ENCODE measurements at regions not wholly inside any gene's neighbourhood (a gene's known extent, or its start where the extent isn't known, plus 50 kb on each side); places are given as distances from the start of the nearest gene placed in this dataset.

- Histone ChIP-seq H3K9me3 (ENCODE audit: control insufficient read depth, low read length) (no peaks in the 10 kb centered on the region), H3K27ac (no peak overlapping the region)
These were observed 59.1 kb upstream of the ANO5 start for GRCh38 chr11:22133776-22134175.

GRCh38 chr11:22138264-22138663, 54.6 kb upstream of the ANO5 start:
- Histone ChIP-seq H3K36me3 (ENCODE audit: control insufficient read depth, insufficient read depth, low read length) (no peaks in the 10 kb centered on the region), H3K79me2 (no peaks in the 10 kb centered on the region), H3K27me3 (ENCODE audit: control insufficient read depth, insufficient read depth, low read length) (no peaks in the 10 kb centered on the region), H3K4me2 (ENCODE audit: low read length) (no peak overlapping the region), H2AFZ (no peak overlapping the region), H3K4me3 (ENCODE audit: low read depth, low read length) (no peak overlapping the region), H3K9me3 (ENCODE audit: control insufficient read depth, low read length) (no peaks in the 10 kb centered on the region), H3K4me1 (no peaks in the 10 kb centered on the region), H3K27ac (no peak overlapping the region), H3K9ac (no peak overlapping the region)
- TF ChIP-seq, protein P1, sequence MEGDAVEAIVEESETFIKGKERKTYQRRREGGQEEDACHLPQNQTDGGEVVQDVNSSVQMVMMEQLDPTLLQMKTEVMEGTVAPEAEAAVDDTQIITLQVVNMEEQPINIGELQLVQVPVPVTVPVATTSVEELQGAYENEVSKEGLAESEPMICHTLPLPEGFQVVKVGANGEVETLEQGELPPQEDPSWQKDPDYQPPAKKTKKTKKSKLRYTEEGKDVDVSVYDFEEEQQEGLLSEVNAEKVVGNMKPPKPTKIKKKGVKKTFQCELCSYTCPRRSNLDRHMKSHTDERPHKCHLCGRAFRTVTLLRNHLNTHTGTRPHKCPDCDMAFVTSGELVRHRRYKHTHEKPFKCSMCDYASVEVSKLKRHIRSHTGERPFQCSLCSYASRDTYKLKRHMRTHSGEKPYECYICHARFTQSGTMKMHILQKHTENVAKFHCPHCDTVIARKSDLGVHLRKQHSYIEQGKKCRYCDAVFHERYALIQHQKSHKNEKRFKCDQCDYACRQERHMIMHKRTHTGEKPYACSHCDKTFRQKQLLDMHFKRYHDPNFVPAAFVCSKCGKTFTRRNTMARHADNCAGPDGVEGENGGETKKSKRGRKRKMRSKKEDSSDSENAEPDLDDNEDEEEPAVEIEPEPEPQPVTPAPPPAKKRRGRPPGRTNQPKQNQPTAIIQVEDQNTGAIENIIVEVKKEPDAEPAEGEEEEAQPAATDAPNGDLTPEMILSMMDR (IDR thresholded peaks at IDR 0.05) = no peak

More at GRCh38 chr11:22133776-22134175, 59.1 kb upstream of the ANO5 start:
- Histone ChIP-seq H3K4me1 (no peaks in the 10 kb centered on the region), H3K4me2 (ENCODE audit: low read length) (no peak overlapping the region), H3K36me3 (ENCODE audit: control insufficient read depth, insufficient read depth, low read length) (no peaks in the 10 kb centered on the region), H3K4me3 (ENCODE audit: low read depth, low read length) (no peak overlapping the region), H3K27me3 (ENCODE audit: control insufficient read depth, insufficient read depth, low read length) (no peaks in the 10 kb centered on the region), H2AFZ (no peak overlapping the region), H3K79me2 (no peaks in the 10 kb centered on the region), H3K9ac (no peak overlapping the region)
- TF ChIP-seq, protein P1 (IDR thresholded peaks at IDR 0.05) = no peak
